HCT116 (cell line): ENCODE measurements at regions not wholly inside any gene's neighbourhood (a gene's known extent, or its start where the extent isn't known, plus 50 kb on each side); places are given as distances from the start of the nearest gene placed in this dataset.

ENCODE experiments used
- ATAC-seq: fragments of 200-7000 bp; cut with Tn5 transposase; 2 replicates; pipeline ENCODE4 v1.9.1; 2020; ENCODE audit warnings: mild to moderate bottlenecking, moderate library complexity
- BruUV-seq: library from RNA; stranded (reverse); fragments of 400-500 nt; replicated peaks from 2 replicates; lab custom pipeline; 2021; lab: Mats Ljungman, UMichigan
- CTCF ChIA-PET: fragments of 300-600 bp; sonication (Branson Sonifier 250); formaldehyde crosslinking; loops from one replicate; lab custom pipeline; 2021; ENCODE audit warnings: antibody characterized with exemption; lab: Charles Lee
- POLR2A ChIA-PET: fragments of 300-600, 350-600 bp; sonication (Branson Sonifier 250); formaldehyde crosslinking; loops from one replicate; lab custom pipeline; 2021; ENCODE audit warnings: antibody characterized with exemption; lab: Charles Lee
- RAD21 ChIA-PET, 2 experiments: fragments of 300-600 bp; sonication (Branson Sonifier 250); formaldehyde crosslinking; loops; one replicate each; lab custom pipeline; 2023; ENCODE audit warnings: low total read pairs in 2 of 2; ENCODE audit not compliant: uncharacterized antibody in 2 of 2, unreplicated experiment in 2 of 2, low non-redundant PET in 1 of 2; lab: Charles Lee
- DNase-seq: peaks from one replicate; pipeline ENCODE4 v3.0.0-alpha.2; 2010; ENCODE audit warnings: low read depth, low spot score
- H2AFZ ChIP-seq: fragments of 200-600 bp; shearing (Covaris generic), sonication (generic); 2 replicates; pipeline ENCODE4 v1.6.1; 2017; ENCODE audit warnings: low read depth, mixed run types, mixed read lengths, antibody characterized with exemption, low read length; ENCODE audit not compliant: poor library complexity, severe bottlenecking
- H3K27ac ChIP-seq: 2 replicates; pipeline ENCODE4 v1.5.1; 2012; ENCODE audit warnings: low read depth, low read length
- H3K27me3 ChIP-seq: fragments of 200-600 bp; sonication (generic); 2 replicates; pipeline ENCODE4 v1.6.1; 2016; ENCODE audit warnings: mixed run types, low read length, mixed read lengths; ENCODE audit not compliant: insufficient read depth
- H3K36me3 ChIP-seq, 2 experiments: fragments of 200-500 bp in 1 of 2; fragments of 200-600 bp in 1 of 2; sonication (Bioruptor generic) in 1 of 2; sonication (generic) in 1 of 2; 2 replicates each; pipeline versions ENCODE4 v1.5.1 to v1.6.1; 2014 to 2016; ENCODE audit warnings: low read length in 2 of 2, inconsistent platforms in 1 of 2, mixed read lengths in 1 of 2, mixed run types in 1 of 2; ENCODE audit not compliant: insufficient read depth in 2 of 2, control insufficient read depth in 1 of 2
- H3K4me1 ChIP-seq, 2 experiments: fragments of 200-600 bp in 1 of 2; sonication (generic) in 1 of 2; 2 replicates each; pipeline versions ENCODE4 v1.5.1 to v1.6.1; 2012 to 2017; ENCODE audit warnings: low read length in 2 of 2, inconsistent platforms in 1 of 2, mild to moderate bottlenecking in 1 of 2, mixed read lengths in 1 of 2, mixed run types in 1 of 2, moderate library complexity in 1 of 2; ENCODE audit not compliant: insufficient read depth in 2 of 2, control insufficient read depth in 1 of 2
- H3K4me2 ChIP-seq: fragments of 200-600 bp; sonication (generic); 2 replicates; pipeline ENCODE4 v1.6.1; 2017; ENCODE audit warnings: mixed run types, low read length, mixed read lengths
- H3K4me3 ChIP-seq, 2 experiments: fragments of 200-600 bp in 1 of 2; sonication (generic) in 1 of 2; replicated peaks in 1 of 2; 2 replicates each; pipeline ENCODE4 v1.5.1; 2011 to 2016; ENCODE audit warnings: low read length in 2 of 2, control low read depth in 1 of 2, low read depth in 1 of 2, mild to moderate bottlenecking in 1 of 2, mixed read lengths in 1 of 2, mixed run types in 1 of 2
- H3K79me2 ChIP-seq: fragments of 200-600 bp; sonication (generic); 2 replicates; pipeline ENCODE4 v1.6.1; 2017; ENCODE audit warnings: mild to moderate bottlenecking, mixed run types, low read length, moderate library complexity, mixed read lengths; ENCODE audit not compliant: insufficient read depth
- H3K9ac ChIP-seq: fragments of 200-600 bp; sonication (generic); 2 replicates; pipeline ENCODE4 v1.6.1; 2016; ENCODE audit warnings: low read length, mixed read lengths
- H3K9me2 ChIP-seq: fragments of 200-600 bp; sonication (generic), shearing (Covaris generic); 2 replicates; pipeline ENCODE4 v1.6.1; 2017; ENCODE audit warnings: mixed run types, mild to moderate bottlenecking, moderate library complexity; ENCODE audit not compliant: insufficient read depth
- H3K9me3 ChIP-seq, 2 experiments: fragments of 200-500 bp in 1 of 2; fragments of 200-600 bp in 1 of 2; sonication (Bioruptor generic) in 1 of 2; sonication (generic) in 1 of 2; 2 replicates each; pipeline ENCODE4 v1.6.1; 2014 to 2017; ENCODE audit warnings: low read length in 2 of 2, mixed read lengths in 2 of 2, inconsistent platforms in 1 of 2, low read depth in 1 of 2, mild to moderate bottlenecking in 1 of 2, mixed run types in 1 of 2, moderate library complexity in 1 of 2; ENCODE audit not compliant: control insufficient read depth in 1 of 2, insufficient read depth in 1 of 2
- H4K20me1 ChIP-seq: fragments of 200-600 bp; sonication (generic), shearing (Covaris generic); 2 replicates; pipeline ENCODE4 v1.6.1; 2017; ENCODE audit warnings: mixed run types, mild to moderate bottlenecking, moderate library complexity; ENCODE audit not compliant: insufficient read depth
- ATF3 ChIP-seq: IDR thresholded peaks from 2 replicates; pipeline ENCODE4 v1.6.1; 2012
- CTCF ChIP-seq, 3 experiments: fragments of 200-600 bp in 1 of 3; sonication (generic) in 1 of 3; IDR thresholded peaks in 2 of 3; conservative IDR thresholded peaks in 1 of 3; 2 replicates each; pipeline ENCODE4 v1.5.1; 2012 to 2017; ENCODE audit warnings: low read depth in 2 of 3, low read length in 2 of 3, antibody characterized with exemption in 1 of 3, borderline replicate concordance in 1 of 3, control low read depth in 1 of 3, mild to moderate bottlenecking in 1 of 3, mixed read lengths in 1 of 3, mixed run types in 1 of 3, moderate library complexity in 1 of 3; ENCODE audit not compliant: insufficient read depth in 1 of 3
- EZH2phosphoT487 ChIP-seq: fragments of 200-600 bp; IDR thresholded peaks from 2 replicates; pipeline ENCODE4 v1.6.1; 2018; ENCODE audit warnings: antibody characterized with exemption, borderline replicate concordance
- MAX ChIP-seq: IDR thresholded peaks from 2 replicates; pipeline ENCODE4 v1.6.1; 2012
- POLR2A ChIP-seq: IDR thresholded peaks from 2 replicates; pipeline ENCODE4 v1.7.0; 2011; ENCODE audit warnings: borderline replicate concordance; ENCODE audit not compliant: insufficient read depth, insufficient read length; ENCODE audit errors: extremely low read depth
- RAD21 ChIP-seq: IDR thresholded peaks from 2 replicates; pipeline ENCODE4 v1.6.1; 2012; ENCODE audit warnings: low read depth, mild to moderate bottlenecking
- YY1 ChIP-seq: IDR thresholded peaks from 2 replicates; pipeline ENCODE4 v1.6.1; 2011; ENCODE audit warnings: low read length, low read depth, moderate library complexity, mild to moderate bottlenecking; ENCODE audit not compliant: insufficient replicate concordance; ENCODE audit errors: extremely low read depth
- intact Hi-C: fragments of 100-400 bp; cut with micrococcal nuclease; formaldehyde crosslinking; loops from 2 replicates; pipeline ENCODE4 v1.10.0; 2022
- TF ChIP-seq, protein P1 (sequence below): IDR thresholded peaks from 2 replicates; pipeline ENCODE4 v1.6.1; 2012; ENCODE audit warnings: low read depth
- TF ChIP-seq, protein P2 (sequence below): IDR thresholded peaks from 2 replicates; pipeline ENCODE4 v1.6.1; 2011; ENCODE audit warnings: mild to moderate bottlenecking, low read length, moderate library complexity; ENCODE audit not compliant: insufficient replicate concordance; ENCODE audit errors: extremely low read depth

- no peak overlapping the region for H3K4me3 ChIP-seq
- H3K27ac ChIP-seq: no peak overlapping the region
- intact Hi-C loops: no loop called here
- H3K9me2 ChIP-seq: no peaks in the 10 kb centered on the region
- CTCF ChIA-PET: no interaction called here
- no peak for DNase-seq
- H3K4me2 ChIP-seq: no peak overlapping the region
- H3K36me3 ChIP-seq: no peaks in the 10 kb centered on the region
- TF ChIP-seq CTCF (IDR thresholded peaks at IDR 0.05 in 2 of 3, conservative IDR thresholded peaks at IDR 0.05 in 1 of 3; ENCODE audit: borderline replicate concordance in 1 of 3, insufficient read depth in 1 of 3, low read depth in 2 of 3, low read length in 2 of 3): no peak
- TF ChIP-seq ATF3: no peak
- TF ChIP-seq, all 23 proteins: peak for 0
- BruUV-seq: no TSS peak
- Histone ChIP-seq H3K9ac (no peak overlapping the region), H3K9me3 (no peaks in the 10 kb centered on the region), H3K79me2 (no peaks in the 10 kb centered on the region), H2AFZ (no peak overlapping the region), H3K27me3 (peaks cover 43% of the 10 kb centered on the region), H4K20me1 (no peaks in the 10 kb centered on the region), H3K4me1 (no peaks in the 10 kb centered on the region)
- RAD21 ChIA-PET: interaction anchor here in 1 of 2 experiments (0.5 kb wide), 1 partner anchor 45 kb away, joined by 3 read pairs; no protein-coding TSS in a partner anchor
- ATAC-seq: no peak
- POLR2A ChIA-PET: no interaction called here
Observed at GRCh38 chr2:216967889-216968288, 108.0 kb upstream of the TNP1 start.

DNA sequence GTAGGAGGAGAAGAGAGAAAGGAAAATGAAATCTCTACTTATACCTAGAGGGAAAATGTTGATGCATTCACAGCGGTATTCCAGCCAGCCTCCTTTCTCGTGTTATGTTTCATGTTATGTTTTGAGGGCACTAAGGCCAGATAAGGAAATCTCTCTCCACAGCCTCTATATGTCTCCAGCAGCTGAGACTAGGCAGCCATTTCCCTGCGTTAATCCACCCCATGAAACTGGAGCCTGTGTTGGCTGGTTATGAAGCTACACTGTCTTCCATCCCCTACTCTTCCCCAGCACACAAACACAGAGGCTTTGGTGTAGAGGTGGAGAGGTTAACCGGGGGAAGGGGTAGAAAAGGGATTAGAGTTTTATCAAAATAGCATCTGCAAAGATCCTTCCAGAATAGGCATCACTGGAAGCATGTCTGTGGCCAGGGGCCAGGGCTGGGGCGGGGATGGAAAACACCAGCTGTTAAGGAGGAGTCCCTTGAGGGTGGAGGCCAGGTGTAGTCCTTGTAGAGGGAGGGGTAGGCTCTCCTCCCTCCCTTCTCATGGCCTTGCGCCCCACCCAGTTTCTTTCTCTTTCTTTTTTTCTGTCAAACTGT is 100.9 kb upstream of the TNP1 start:
- Histone ChIP-seq H3K27ac (no peak overlapping the region), H4K20me1 (no peaks in the 10 kb centered on the region), H3K4me3 (no peak overlapping the region), H3K9me3 (no peaks in the 10 kb centered on the region), H2AFZ (no peak overlapping the region), H3K4me2 (no peak overlapping the region), H3K36me3 (no peaks in the 10 kb centered on the region), H3K4me1 (no peaks in the 10 kb centered on the region), H3K79me2 (no peaks in the 10 kb centered on the region), H3K9me2 (no peaks in the 10 kb centered on the region), H3K9ac (no peak overlapping the region), H3K27me3 (peaks cover 23% of the 10 kb centered on the region)
- ATAC-seq (no peak), DNase-seq (no peak)
- RAD21 ChIA-PET: no interaction called here
- intact Hi-C loops: no loop called here
- POLR2A ChIA-PET: no interaction called here
- BruUV-seq: no TSS peak
- CTCF ChIA-PET: no interaction called here
- TF ChIP-seq RAD21 (no peak), MAX (no peak), EZH2phosphoT487 (no peak), ATF3 (no peak), YY1 (no peak), POLR2A (no peak)
- TF ChIP-seq, protein P1, sequence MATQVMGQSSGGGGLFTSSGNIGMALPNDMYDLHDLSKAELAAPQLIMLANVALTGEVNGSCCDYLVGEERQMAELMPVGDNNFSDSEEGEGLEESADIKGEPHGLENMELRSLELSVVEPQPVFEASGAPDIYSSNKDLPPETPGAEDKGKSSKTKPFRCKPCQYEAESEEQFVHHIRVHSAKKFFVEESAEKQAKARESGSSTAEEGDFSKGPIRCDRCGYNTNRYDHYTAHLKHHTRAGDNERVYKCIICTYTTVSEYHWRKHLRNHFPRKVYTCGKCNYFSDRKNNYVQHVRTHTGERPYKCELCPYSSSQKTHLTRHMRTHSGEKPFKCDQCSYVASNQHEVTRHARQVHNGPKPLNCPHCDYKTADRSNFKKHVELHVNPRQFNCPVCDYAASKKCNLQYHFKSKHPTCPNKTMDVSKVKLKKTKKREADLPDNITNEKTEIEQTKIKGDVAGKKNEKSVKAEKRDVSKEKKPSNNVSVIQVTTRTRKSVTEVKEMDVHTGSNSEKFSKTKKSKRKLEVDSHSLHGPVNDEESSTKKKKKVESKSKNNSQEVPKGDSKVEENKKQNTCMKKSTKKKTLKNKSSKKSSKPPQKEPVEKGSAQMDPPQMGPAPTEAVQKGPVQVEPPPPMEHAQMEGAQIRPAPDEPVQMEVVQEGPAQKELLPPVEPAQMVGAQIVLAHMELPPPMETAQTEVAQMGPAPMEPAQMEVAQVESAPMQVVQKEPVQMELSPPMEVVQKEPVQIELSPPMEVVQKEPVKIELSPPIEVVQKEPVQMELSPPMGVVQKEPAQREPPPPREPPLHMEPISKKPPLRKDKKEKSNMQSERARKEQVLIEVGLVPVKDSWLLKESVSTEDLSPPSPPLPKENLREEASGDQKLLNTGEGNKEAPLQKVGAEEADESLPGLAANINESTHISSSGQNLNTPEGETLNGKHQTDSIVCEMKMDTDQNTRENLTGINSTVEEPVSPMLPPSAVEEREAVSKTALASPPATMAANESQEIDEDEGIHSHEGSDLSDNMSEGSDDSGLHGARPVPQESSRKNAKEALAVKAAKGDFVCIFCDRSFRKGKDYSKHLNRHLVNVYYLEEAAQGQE: no peak
- TF ChIP-seq, protein P2, sequence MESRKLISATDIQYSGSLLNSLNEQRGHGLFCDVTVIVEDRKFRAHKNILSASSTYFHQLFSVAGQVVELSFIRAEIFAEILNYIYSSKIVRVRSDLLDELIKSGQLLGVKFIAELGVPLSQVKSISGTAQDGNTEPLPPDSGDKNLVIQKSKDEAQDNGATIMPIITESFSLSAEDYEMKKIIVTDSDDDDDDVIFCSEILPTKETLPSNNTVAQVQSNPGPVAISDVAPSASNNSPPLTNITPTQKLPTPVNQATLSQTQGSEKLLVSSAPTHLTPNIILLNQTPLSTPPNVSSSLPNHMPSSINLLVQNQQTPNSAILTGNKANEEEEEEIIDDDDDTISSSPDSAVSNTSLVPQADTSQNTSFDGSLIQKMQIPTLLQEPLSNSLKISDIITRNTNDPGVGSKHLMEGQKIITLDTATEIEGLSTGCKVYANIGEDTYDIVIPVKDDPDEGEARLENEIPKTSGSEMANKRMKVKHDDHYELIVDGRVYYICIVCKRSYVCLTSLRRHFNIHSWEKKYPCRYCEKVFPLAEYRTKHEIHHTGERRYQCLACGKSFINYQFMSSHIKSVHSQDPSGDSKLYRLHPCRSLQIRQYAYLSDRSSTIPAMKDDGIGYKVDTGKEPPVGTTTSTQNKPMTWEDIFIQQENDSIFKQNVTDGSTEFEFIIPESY: no peak
